ENCODE measurements at regions not wholly inside any gene's neighbourhood (a gene's known extent, or its start where the extent isn't known, plus 50 kb on each side); places are given as distances from the start of the nearest gene placed in this dataset.
A peak's percentile ranks its signal among the peaks of the same experiment; 100 is the strongest.

- TF ChIP-seq YY1 (IDR thresholded peaks at IDR 0.05; ENCODE audit: insufficient read depth, insufficient read length) = no peak
- no peak for TF ChIP-seq SUZ12 (IDR thresholded peaks at IDR 0.05; ENCODE audit: extremely low read depth, insufficient read depth, insufficient read length)
- no peak for TF ChIP-seq ZNF274 (IDR thresholded peaks at IDR 0.05; ENCODE audit: low read depth, low read length)
- no peaks in the 10 kb centered on the region for H3K36me3 ChIP-seq (ENCODE audit: insufficient read depth, insufficient read length, low read length)
- DNase-seq (ENCODE audit: low read depth, low spot score) = no peak
- no peak overlapping the region for H3K4me3 ChIP-seq (ENCODE audit: insufficient read length, low read depth)
- no peaks in the 10 kb centered on the region for H3K9me3 ChIP-seq (ENCODE audit: insufficient read depth, low read length)
- no peaks in the 10 kb centered on the region for H3K4me1 ChIP-seq (ENCODE audit: insufficient read depth, insufficient read length)
- H3K9ac ChIP-seq (ENCODE audit: insufficient read length, low read depth) = no peak overlapping the region
- H3K27me3 ChIP-seq (ENCODE audit: insufficient read depth, insufficient read length) = no peaks in the 10 kb centered on the region
These were observed 448.0 kb upstream of the SLC10A2 start for GRCh38 chr13:103514188-103514587.

- TF ChIP-seq SUZ12 (IDR thresholded peaks at IDR 0.05; ENCODE audit: extremely low read depth, insufficient read depth, insufficient read length) = no peak
- TF ChIP-seq YY1 (IDR thresholded peaks at IDR 0.05; ENCODE audit: insufficient read depth, insufficient read length) = no peak
- no peak for TF ChIP-seq ZNF274 (IDR thresholded peaks at IDR 0.05; ENCODE audit: low read depth, low read length)
- no peak for DNase-seq (ENCODE audit: low read depth, low spot score)
- Histone ChIP-seq H3K4me1 (ENCODE audit: insufficient read depth, insufficient read length) (no peaks in the 10 kb centered on the region), H3K27me3 (ENCODE audit: insufficient read depth, insufficient read length) (no peaks in the 10 kb centered on the region), H3K9ac (ENCODE audit: insufficient read length, low read depth) (no peak overlapping the region), H3K36me3 (ENCODE audit: insufficient read depth, insufficient read length, low read length) (no peaks in the 10 kb centered on the region), H3K9me3 (ENCODE audit: insufficient read depth, low read length) (no peaks in the 10 kb centered on the region), H3K4me3 (ENCODE audit: insufficient read length, low read depth) (no peak overlapping the region)
These were observed 443.9 kb upstream of the SLC10A2 start for GRCh38 chr13:103510007-103510535.

- H3K27me3 ChIP-seq (ENCODE audit: insufficient read depth, insufficient read length) = no peaks in the 10 kb centered on the region
- H3K9ac ChIP-seq (ENCODE audit: insufficient read length, low read depth) = no peak overlapping the region
These were observed 431.2 kb upstream of the SLC10A2 start for GRCh38 chr13:103497404-103497803.

GRCh38 chr13:103487841-103488240, 421.6 kb upstream of the SLC10A2 start:
- Histone ChIP-seq H3K36me3 (ENCODE audit: insufficient read depth, insufficient read length, low read length) (no peaks in the 10 kb centered on the region), H3K4me1 (ENCODE audit: insufficient read depth, insufficient read length) (no peaks in the 10 kb centered on the region), H3K27me3 (ENCODE audit: insufficient read depth, insufficient read length) (no peaks in the 10 kb centered on the region), H3K4me3 (ENCODE audit: insufficient read length, low read depth) (no peak overlapping the region), H3K9ac (ENCODE audit: insufficient read length, low read depth) (no peak overlapping the region), H3K9me3 (ENCODE audit: insufficient read depth, low read length) (no peaks in the 10 kb centered on the region)
- TF ChIP-seq ZNF274 (IDR thresholded peaks at IDR 0.05; ENCODE audit: low read depth, low read length) (no peak), YY1 (IDR thresholded peaks at IDR 0.05; ENCODE audit: insufficient read depth, insufficient read length) (no peak), SUZ12 (IDR thresholded peaks at IDR 0.05; ENCODE audit: extremely low read depth, insufficient read depth, insufficient read length) (no peak)
- DNase-seq (ENCODE audit: low read depth, low spot score) = no peak

More at GRCh38 chr13:103497404-103497803, 431.2 kb upstream of the SLC10A2 start:
- no peaks in the 10 kb centered on the region for H3K36me3 ChIP-seq (ENCODE audit: insufficient read depth, insufficient read length, low read length)
- no peak for TF ChIP-seq ZNF274 (IDR thresholded peaks at IDR 0.05; ENCODE audit: low read depth, low read length)
- no peak for TF ChIP-seq YY1 (IDR thresholded peaks at IDR 0.05; ENCODE audit: insufficient read depth, insufficient read length)
- no peak for TF ChIP-seq SUZ12 (IDR thresholded peaks at IDR 0.05; ENCODE audit: extremely low read depth, insufficient read depth, insufficient read length)
- H3K9me3 ChIP-seq (ENCODE audit: insufficient read depth, low read length) = no peaks in the 10 kb centered on the region
- no peak overlapping the region for H3K4me3 ChIP-seq (ENCODE audit: insufficient read length, low read depth)
- no peak for DNase-seq (ENCODE audit: low read depth, low spot score)
- no peaks in the 10 kb centered on the region for H3K4me1 ChIP-seq (ENCODE audit: insufficient read depth, insufficient read length)

- no peaks in the 10 kb centered on the region for H3K9me3 ChIP-seq (ENCODE audit: insufficient read depth, low read length)
- no peak for DNase-seq (ENCODE audit: low read depth, low spot score)
- no peaks in the 10 kb centered on the region for H3K36me3 ChIP-seq (ENCODE audit: insufficient read depth, insufficient read length, low read length)
- H3K4me1 ChIP-seq (ENCODE audit: insufficient read depth, insufficient read length) = no peaks in the 10 kb centered on the region
- H3K9ac ChIP-seq (ENCODE audit: insufficient read length, low read depth) = no peak overlapping the region
- no peak overlapping the region for H3K4me3 ChIP-seq (ENCODE audit: insufficient read length, low read depth)
- no peaks in the 10 kb centered on the region for H3K27me3 ChIP-seq (ENCODE audit: insufficient read depth, insufficient read length)
- TF ChIP-seq ZNF274 (IDR thresholded peaks at IDR 0.05; ENCODE audit: low read depth, low read length) = no peak
- no peak for TF ChIP-seq SUZ12 (IDR thresholded peaks at IDR 0.05; ENCODE audit: extremely low read depth, insufficient read depth, insufficient read length)
- TF ChIP-seq YY1 (IDR thresholded peaks at IDR 0.05; ENCODE audit: insufficient read depth, insufficient read length) = no peak
These were observed 406.9 kb upstream of the SLC10A2 start for GRCh38 chr13:103473081-103473480.

GRCh38 chr13:103471896-103472295, 405.7 kb upstream of the SLC10A2 start:
- TF ChIP-seq ZNF274 (IDR thresholded peaks at IDR 0.05; ENCODE audit: low read depth, low read length) = no peak
- no peaks in the 10 kb centered on the region for H3K9me3 ChIP-seq (ENCODE audit: insufficient read depth, low read length)
- peak; percentile 6 for DNase-seq (ENCODE audit: low read depth, low spot score)
- no peak overlapping the region for H3K4me3 ChIP-seq (ENCODE audit: insufficient read length, low read depth)
- H3K36me3 ChIP-seq (ENCODE audit: insufficient read depth, insufficient read length, low read length) = no peaks in the 10 kb centered on the region
- H3K4me1 ChIP-seq (ENCODE audit: insufficient read depth, insufficient read length) = no peaks in the 10 kb centered on the region
- no peak overlapping the region for H3K9ac ChIP-seq (ENCODE audit: insufficient read length, low read depth)
- H3K27me3 ChIP-seq (ENCODE audit: insufficient read depth, insufficient read length) = no peaks in the 10 kb centered on the region

GRCh38 chr13:103469771-103470170, 403.6 kb upstream of the SLC10A2 start:
- Histone ChIP-seq H3K9me3 (ENCODE audit: insufficient read depth, low read length) (no peaks in the 10 kb centered on the region), H3K4me1 (ENCODE audit: insufficient read depth, insufficient read length) (no peaks in the 10 kb centered on the region), H3K4me3 (ENCODE audit: insufficient read length, low read depth) (no peak overlapping the region), H3K27me3 (ENCODE audit: insufficient read depth, insufficient read length) (no peaks in the 10 kb centered on the region), H3K9ac (ENCODE audit: insufficient read length, low read depth) (no peak overlapping the region), H3K36me3 (ENCODE audit: insufficient read depth, insufficient read length, low read length) (no peaks in the 10 kb centered on the region)
- TF ChIP-seq YY1 (IDR thresholded peaks at IDR 0.05; ENCODE audit: insufficient read depth, insufficient read length) (no peak), ZNF274 (IDR thresholded peaks at IDR 0.05; ENCODE audit: low read depth, low read length) (no peak), SUZ12 (IDR thresholded peaks at IDR 0.05; ENCODE audit: extremely low read depth, insufficient read depth, insufficient read length) (no peak)
- no peak for DNase-seq (ENCODE audit: low read depth, low spot score)
